Common myeloid progenitor, CD34-positive (primary cell): ENCODE measurements at regions not wholly inside any gene's neighbourhood (a gene's known extent, or its start where the extent isn't known, plus 50 kb on each side); places are given as distances from the start of the nearest gene placed in this dataset.

Experiments
- CTCF ChIA-PET: fragments of 350-600 bp; sonication (Branson Sonifier 250); formaldehyde crosslinking; loops from one replicate; lab custom pipeline; 2021; ENCODE audit warnings: antibody characterized with exemption; lab: Charles Lee
- POLR2A ChIA-PET: fragments of 350-600 bp; sonication (Branson Sonifier 250); formaldehyde crosslinking; loops from one replicate; lab custom pipeline; 2021; ENCODE audit warnings: antibody characterized with exemption; lab: Charles Lee
- DNase-seq, 3 donors: peaks; one replicate each; pipeline versions ENCODE4 v3.0.0 to v3.0.0-alpha.2; 2013
- H3K27ac ChIP-seq, 2 experiments: 1 replicate in 1 of 2; 2 replicates in 1 of 2; pipeline ENCODE4 v1.7.0; 2013; ENCODE audit warnings: inconsistent platforms in 2 of 2, low read length in 2 of 2, mild to moderate bottlenecking in 2 of 2, low read depth in 1 of 2, moderate library complexity in 1 of 2; ENCODE audit not compliant: severe bottlenecking in 2 of 2, insufficient read depth in 1 of 2, poor library complexity in 1 of 2
- H3K27me3 ChIP-seq, 5 experiments: replicated peaks in 2 of 5; 1 replicate in 3 of 5; 2 replicates in 2 of 5; pipeline versions ENCODE4 v1.6.1 to v1.7.0; 2013; ENCODE audit warnings: low read length in 4 of 5, mild to moderate bottlenecking in 2 of 5, moderate library complexity in 2 of 5, inconsistent platforms in 1 of 5; ENCODE audit not compliant: insufficient read depth in 5 of 5, control insufficient read depth in 4 of 5
- H3K36me3 ChIP-seq, 4 experiments: 1 replicate in 2 of 4; 2 replicates in 2 of 4; pipeline versions ENCODE4 v1.6.1 to v1.7.0; 2013; ENCODE audit warnings: low read length in 3 of 4, control low read depth in 1 of 4, mild to moderate bottlenecking in 1 of 4; ENCODE audit not compliant: control insufficient read depth in 4 of 4, insufficient read depth in 4 of 4
- H3K4me1 ChIP-seq, 4 experiments: 1 replicate in 3 of 4; 2 replicates in 1 of 4; pipeline versions ENCODE4 v1.6.1 to v1.7.1; 2013; ENCODE audit warnings: low read length in 3 of 4, mild to moderate bottlenecking in 3 of 4, control low read depth in 1 of 4, inconsistent platforms in 1 of 4, moderate library complexity in 1 of 4; ENCODE audit not compliant: control insufficient read depth in 4 of 4, insufficient read depth in 4 of 4; ENCODE audit errors: control extremely low read depth in 1 of 4
- H3K4me3 ChIP-seq, 7 experiments: 1 replicate in 4 of 7; 2 replicates in 3 of 7; pipeline versions ENCODE4 v1.5.1 to v1.7.0; 2013; ENCODE audit warnings: mild to moderate bottlenecking in 7 of 7, low read length in 6 of 7, moderate library complexity in 6 of 7, inconsistent platforms in 2 of 7, low read depth in 2 of 7, control low read depth in 1 of 7; ENCODE audit not compliant: insufficient read depth in 4 of 7, control insufficient read depth in 1 of 7; ENCODE audit errors: extremely low read depth in 1 of 7
- H3K9me3 ChIP-seq, 5 experiments: 1 replicate in 4 of 5; 2 replicates in 1 of 5; pipeline versions ENCODE4 v1.6.1 to v1.7.1; 2013; ENCODE audit warnings: low read length in 4 of 5, mild to moderate bottlenecking in 2 of 5, inconsistent platforms in 1 of 5, low read depth in 1 of 5, moderate library complexity in 1 of 5; ENCODE audit not compliant: control insufficient read depth in 4 of 5, insufficient read depth in 2 of 5; ENCODE audit errors: control extremely low read depth in 1 of 5
- WGBS: methylation state at CpG from one replicate; pipeline ENCODE4 v1.1.5; 2013; ENCODE audit not compliant: insufficient coverage; 5-methylcytosine and 5-hydroxymethylcytosine counted together

DNA sequence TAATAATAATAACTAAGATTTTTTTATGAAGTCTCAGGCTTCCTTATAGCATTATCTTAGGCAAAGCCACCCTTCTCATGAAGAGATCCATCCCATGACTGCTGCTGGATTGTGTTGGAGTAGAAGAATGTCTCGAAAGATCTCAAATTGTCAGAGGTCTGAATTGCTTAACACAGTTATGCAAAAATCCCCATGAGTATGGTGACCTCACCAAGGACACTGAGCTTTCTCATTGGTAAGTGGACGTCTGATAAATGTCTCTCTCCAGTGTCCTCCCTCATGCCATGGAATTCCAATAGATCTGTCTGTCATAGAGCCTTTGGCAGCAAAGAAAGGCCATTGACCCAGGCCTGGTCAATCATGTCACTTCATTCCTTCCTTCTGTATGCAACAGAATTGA, 264.5 kb downstream of the CDH11 start:
- WGBS = 96% methylated on average over 2 of the region's 2 CpGs
- ChIA-PET CTCF (no interaction called here), POLR2A (no interaction called here)
- H3K27ac ChIP-seq = no peak overlapping the region
- no peaks in the 10 kb centered on the region for H3K36me3 ChIP-seq
- no peak for DNase-seq
- H3K9me3 ChIP-seq = no peaks in the 10 kb centered on the region
- no peaks in the 10 kb centered on the region for H3K4me1 ChIP-seq
- no peaks in the 10 kb centered on the region for H3K27me3 ChIP-seq
- no peak overlapping the region for H3K4me3 ChIP-seq

DNA sequence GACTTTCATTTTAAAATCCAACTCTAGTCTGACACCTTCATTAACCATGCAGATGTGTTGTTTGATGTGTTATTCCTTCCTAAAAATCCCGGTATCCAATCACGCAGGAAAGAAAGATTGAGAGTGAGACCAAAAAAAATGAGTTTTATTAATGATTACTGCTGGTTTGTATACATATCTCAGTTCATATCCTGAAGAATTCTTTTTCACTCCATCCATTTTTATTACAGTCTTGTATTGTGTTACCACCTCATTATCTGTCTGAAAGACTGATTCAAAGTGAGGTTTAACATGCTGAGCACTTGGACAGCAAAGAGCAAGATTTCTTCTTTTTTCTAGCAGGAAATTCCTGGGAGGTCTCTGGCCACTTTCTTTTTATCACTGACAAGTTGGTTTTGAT, 268.3 kb downstream of the CDH11 start:
- no CpG with 5 or more reads among the region's 2 CpGs for WGBS
- Histone ChIP-seq H3K27me3 (no peaks in the 10 kb centered on the region), H3K4me1 (no peaks in the 10 kb centered on the region), H3K36me3 (no peaks in the 10 kb centered on the region), H3K27ac (no peak overlapping the region), H3K4me3 (no peak overlapping the region), H3K9me3 (no peaks in the 10 kb centered on the region)
- ChIA-PET POLR2A (no interaction called here), CTCF (no interaction called here)
- no peak for DNase-seq

DNA sequence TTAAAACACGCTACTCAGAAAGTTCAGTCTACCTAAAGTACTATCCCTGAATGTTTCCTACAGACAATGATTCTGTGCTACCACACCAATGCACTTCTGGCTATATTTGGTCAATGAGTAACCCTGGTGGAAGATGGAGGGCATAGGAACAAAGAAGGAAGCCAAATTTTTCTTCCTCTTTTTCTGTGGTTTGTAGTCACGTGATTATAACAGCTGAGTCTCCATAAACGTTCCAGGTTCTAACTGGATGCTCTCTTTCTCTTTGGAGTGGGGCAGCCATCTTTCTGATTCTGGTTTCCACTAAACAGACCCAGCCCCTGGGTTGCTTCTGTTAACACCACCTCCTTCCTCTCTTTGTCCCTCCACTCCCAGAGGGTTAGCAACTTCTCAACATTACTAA, 274.9 kb downstream of the CDH11 start:
- Histone ChIP-seq H3K27ac (no peak overlapping the region), H3K27me3 (no peaks in the 10 kb centered on the region), H3K4me3 (no peak overlapping the region), H3K9me3 (peaks cover 0 to 1% (median 0%) of the 10 kb centered on the region in 5 experiments), H3K4me1 (no peaks in the 10 kb centered on the region), H3K36me3 (no peaks in the 10 kb centered on the region)
- ChIA-PET POLR2A (no interaction called here), CTCF (no interaction called here)
- WGBS = 0% methylated on average over 2 of the region's 3 CpGs
- no peak for DNase-seq

DNA sequence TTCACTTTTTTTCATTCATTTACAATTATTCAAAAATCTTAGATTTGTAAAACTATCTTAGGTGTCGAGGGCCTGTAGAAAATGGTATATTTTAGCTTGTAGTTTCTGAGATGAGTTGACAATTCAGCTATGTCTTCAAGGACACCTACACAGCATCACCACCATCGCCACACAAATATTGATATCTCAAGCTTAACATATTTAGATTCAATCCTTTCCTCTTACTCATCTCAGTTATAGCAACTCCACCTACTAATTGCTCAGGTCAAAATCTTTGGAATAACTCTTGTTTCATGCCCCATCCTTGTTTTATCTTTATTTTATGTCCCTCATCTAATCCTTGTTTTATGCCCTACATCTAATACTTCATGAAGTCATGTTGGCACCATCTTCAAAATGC, 276.8 kb downstream of the CDH11 start:
- H3K27me3 ChIP-seq = no peaks in the 10 kb centered on the region
- DNase-seq = no peak
- no peak overlapping the region for H3K4me3 ChIP-seq
- no peaks in the 10 kb centered on the region for H3K4me1 ChIP-seq
- CTCF ChIA-PET = no interaction called here
- no peaks in the 10 kb centered on the region for H3K36me3 ChIP-seq
- POLR2A ChIA-PET = no interaction called here
- WGBS = 100% methylated on average over 1 of the region's 2 CpGs
- H3K27ac ChIP-seq = no peak overlapping the region
- H3K9me3 ChIP-seq = peaks cover 0 to 1% (median 0%) of the 10 kb centered on the region in 5 experiments

DNA sequence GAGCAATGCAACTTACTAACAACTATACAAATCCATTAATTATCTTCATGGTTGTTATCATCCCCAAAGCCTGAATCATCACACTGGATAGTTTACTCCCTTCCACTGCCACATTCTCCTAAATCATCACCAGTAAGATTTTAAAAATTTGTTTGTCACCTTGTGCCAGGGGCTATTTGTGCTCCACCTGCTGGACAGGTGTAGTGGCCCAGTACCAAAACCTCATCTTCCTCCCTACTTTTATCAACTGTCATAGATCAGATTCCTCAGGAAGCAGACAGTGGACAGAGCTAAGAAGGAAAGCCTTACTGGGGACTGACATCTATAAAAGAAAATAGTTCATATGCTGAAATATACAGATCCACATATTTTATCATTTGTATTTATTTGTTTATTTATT, 280.4 kb downstream of the CDH11 start:
- no peaks in the 10 kb centered on the region for H3K27me3 ChIP-seq

DNA sequence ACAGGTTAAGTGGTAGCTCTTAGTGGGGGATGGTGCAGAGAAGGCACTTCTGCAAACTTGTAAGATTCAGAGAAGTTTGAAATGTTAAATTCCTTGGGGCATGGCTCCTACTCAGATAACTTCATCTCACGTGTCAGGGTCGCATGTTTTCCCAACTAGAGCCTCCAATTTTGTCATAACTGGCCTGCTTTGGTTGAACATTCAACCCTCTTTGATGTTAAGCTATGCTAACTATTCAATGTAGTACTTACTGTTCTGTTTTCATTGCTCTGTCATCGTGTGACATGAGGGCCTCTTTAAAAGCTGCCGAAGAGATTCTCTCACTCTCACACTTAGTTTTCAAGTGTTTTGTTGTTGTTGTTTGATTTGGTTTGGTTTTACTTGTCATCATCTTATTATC, 280.8 kb downstream of the CDH11 start:
- H3K9me3 ChIP-seq = no peaks in the 10 kb centered on the region
- no peaks in the 10 kb centered on the region for H3K4me1 ChIP-seq
- no peak for DNase-seq
- 85% methylated on average over 2 of the region's 4 CpGs for WGBS
- POLR2A ChIA-PET = no interaction called here
- CTCF ChIA-PET = no interaction called here
- H3K36me3 ChIP-seq = no peaks in the 10 kb centered on the region
- no peak overlapping the region for H3K27ac ChIP-seq
- H3K4me3 ChIP-seq = no peak overlapping the region
- no peaks in the 10 kb centered on the region for H3K27me3 ChIP-seq

More for the DNA sequence above, 280.4 kb downstream of the CDH11 start:
- H3K4me3 ChIP-seq = no peak overlapping the region
- H3K36me3 ChIP-seq = no peaks in the 10 kb centered on the region
- H3K27ac ChIP-seq = no peak overlapping the region
- no peaks in the 10 kb centered on the region for H3K9me3 ChIP-seq
- H3K4me1 ChIP-seq = no peaks in the 10 kb centered on the region
- ChIA-PET POLR2A (no interaction called here), CTCF (no interaction called here)
- DNase-seq = no peak

DNA sequence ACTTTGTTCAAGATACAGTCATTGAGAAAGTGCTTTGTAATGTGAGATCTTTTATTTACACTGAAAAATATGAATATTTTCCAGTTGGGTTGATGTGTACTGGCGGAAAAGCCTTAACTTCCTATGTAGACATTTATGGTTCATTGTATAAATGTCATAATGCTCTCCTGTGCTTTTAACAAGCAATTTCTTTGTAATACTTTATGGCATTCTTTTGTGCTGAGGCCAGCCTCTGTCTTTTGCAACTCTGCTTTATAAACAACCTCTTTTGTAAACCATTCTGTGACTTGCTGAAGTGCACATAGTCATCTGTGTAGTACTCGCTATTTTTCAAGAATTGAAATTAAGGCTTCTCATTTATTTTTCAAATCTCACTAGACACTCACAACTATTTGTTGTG, 291.2 kb downstream of the CDH11 start:
- Histone ChIP-seq H3K4me1 (no peaks in the 10 kb centered on the region), H3K36me3 (no peaks in the 10 kb centered on the region), H3K27ac (no peak overlapping the region), H3K4me3 (no peak overlapping the region), H3K27me3 (no peaks in the 10 kb centered on the region), H3K9me3 (peaks cover 0 to 3% (median 0%) of the 10 kb centered on the region in 5 experiments)
- ChIA-PET POLR2A (no interaction called here), CTCF (no interaction called here)
- no peak for DNase-seq
- whole genome bisulfite sequencing = 100% methylated on average over 1 of the region's 2 CpGs
